HepG2 (cell line): ENCODE measurements at regions not wholly inside any gene's neighbourhood (a gene's known extent, or its start where the extent isn't known, plus 50 kb on each side); places are given as distances from the start of the nearest gene placed in this dataset.
"Not testable (repeated sequence)": the region's sequence is repeated elsewhere in the genome, so short reads cannot be mapped to it uniquely, and the experiment has no call there.

Experiments
- ATAC-seq: fragments of 200-7000 bp; cut with Tn5 transposase; 3 replicates; pipeline ENCODE4 v1.9.1; 2020; ENCODE audit warnings: mild to moderate bottlenecking, moderate library complexity
- BruUV-seq: library from RNA; stranded (reverse); fragments of 400-500 nt; replicated peaks from 2 replicates; lab custom pipeline; 2021; lab: Mats Ljungman, UMichigan
- CTCF ChIA-PET: fragments of 300-600 bp; formaldehyde crosslinking; extraction: SDS; loops from one replicate; lab custom pipeline; 2021; ENCODE audit warnings: low total read pairs, inconsistent platforms, low intra/inter-chr PET ratio; lab: Yijun Ruan, JAX
- POLR2A ChIA-PET: fragments of 350-600 bp; sonication (Branson Sonifier 250); formaldehyde crosslinking; loops from one replicate; lab custom pipeline; 2020; ENCODE audit warnings: antibody characterized with exemption, inconsistent platforms; lab: Yijun Ruan, JAX
- DNase-seq: peaks from one replicate; pipeline ENCODE4 v3.0.0-alpha.2; 2015; ENCODE audit warnings: low spot score
- FAIRE-seq: peaks from 3 replicates; lab custom pipeline; 2011; peaks lifted over from hg19 to GRCh38; lab: Jason Lieb, UNC
- H2AFZ ChIP-seq: one replicate; pipeline ENCODE4 v1.6.1; 2011; ENCODE audit warnings: low read length, inconsistent platforms
- H3K27ac ChIP-seq: fragments of 300-600 bp; 3 replicates; pipeline ENCODE4 v1.8.0; 2011; ENCODE audit warnings: mixed run types, mild to moderate bottlenecking, mixed read lengths, low read length, inconsistent platforms; ENCODE audit not compliant: insufficient read depth; ENCODE audit errors: extremely low read length
- H3K27me3 ChIP-seq, 2 experiments: fragments of 200-600 bp in 1 of 2; 2 replicates in 1 of 2; 3 replicates in 1 of 2; pipeline versions ENCODE4 v1.6.0 to v1.8.0; 2011; ENCODE audit warnings: low read length in 2 of 2, mild to moderate bottlenecking in 2 of 2, moderate library complexity in 2 of 2, inconsistent platforms in 1 of 2; ENCODE audit not compliant: insufficient read depth in 2 of 2, control insufficient read depth in 1 of 2
- H3K36me3 ChIP-seq, 2 experiments: fragments of 200-600 bp in 1 of 2; replicated peaks in 1 of 2; 2 replicates in 1 of 2; 3 replicates in 1 of 2; pipeline versions ENCODE4 v1.5.1 to v1.8.0; 2011; ENCODE audit warnings: low read length in 2 of 2, inconsistent platforms in 1 of 2; ENCODE audit not compliant: insufficient read depth in 2 of 2, control insufficient read depth in 1 of 2
- H3K4me1 ChIP-seq: 2 replicates; pipeline ENCODE4 v1.5.1; 2012; ENCODE audit warnings: low read length, inconsistent platforms; ENCODE audit not compliant: insufficient read depth
- H3K4me2 ChIP-seq: 2 replicates; pipeline ENCODE4 v1.6.0; 2011; ENCODE audit warnings: low read depth, low read length, inconsistent platforms
- H3K4me3 ChIP-seq, 3 experiments: fragments of 200-600 bp in 1 of 3; sonication (generic), shearing (Covaris generic) in 1 of 3; replicated peaks in 1 of 3; 2 replicates each; pipeline ENCODE4 v1.5.1; 2011 to 2016; ENCODE audit warnings: low read length in 3 of 3, inconsistent platforms in 2 of 3, low read depth in 2 of 3, mild to moderate bottlenecking in 2 of 3, control low read depth in 1 of 3, mixed read lengths in 1 of 3; ENCODE audit not compliant: insufficient read depth in 1 of 3
- H3K79me2 ChIP-seq: one replicate; pipeline ENCODE4 v1.6.1; 2011; ENCODE audit warnings: low read length, inconsistent platforms; ENCODE audit not compliant: insufficient read depth
- H3K9ac ChIP-seq: 2 replicates; pipeline ENCODE4 v1.6.0; 2011; ENCODE audit warnings: mild to moderate bottlenecking, low read depth, low read length, inconsistent platforms; ENCODE audit not compliant: insufficient read depth
- H3K9me3 ChIP-seq: 2 replicates; pipeline ENCODE4 v1.5.1; 2012; ENCODE audit warnings: mild to moderate bottlenecking, low read length
- H4K20me1 ChIP-seq: 2 replicates; pipeline ENCODE4 v1.6.0; 2011; ENCODE audit warnings: inconsistent platforms, mild to moderate bottlenecking, low read length, moderate library complexity; ENCODE audit not compliant: insufficient read depth
- AKNA ChIP-seq: sonication (generic); formaldehyde crosslinking; IDR thresholded peaks from 2 replicates; pipeline ENCODE4 v1.4.0; 2020; ENCODE audit warnings: missing genetic modification reagents, borderline replicate concordance
- WGBS: methylation state at CpG from one replicate; pipeline ENCODE4 v1.1.6; 2017; ENCODE audit warnings: low lambda C conversion rate; 5-methylcytosine and 5-hydroxymethylcytosine counted together
- in situ Hi-C: cut with HindIII; loops from 2 replicates; pipeline ENCODE4 v1.10.0; 2017; ENCODE audit warnings: low pct_unique_long_range_greater_than_20kb; ENCODE audit not compliant: extremely low pct_ligation_motif_present
- intact Hi-C: fragments of 100-400 bp; cut with micrococcal nuclease; formaldehyde crosslinking; loops from one replicate; pipeline ENCODE4 v1.10.0; 2022; ENCODE audit not compliant: unreplicated experiment

- H3K79me2 ChIP-seq = no peaks in the 10 kb centered on the region
- H3K4me1 ChIP-seq = no peaks in the 10 kb centered on the region
- no peaks in the 10 kb centered on the region for H4K20me1 ChIP-seq
- ChIA-PET POLR2A (no interaction called here), CTCF (no interaction called here)
- H3K27ac ChIP-seq = no peak overlapping the region
- no peaks in the 10 kb centered on the region for H3K36me3 ChIP-seq
- in situ Hi-C loops (loop anchor here (25.0 kb wide), 1 partner anchor 488 kb away; no protein-coding TSS in a partner anchor), intact Hi-C loops (no loop called here)
- 0% methylated on average over 2 of the region's 6 CpGs for WGBS
- H3K4me2 ChIP-seq = no peak overlapping the region
- FAIRE-seq (no peak), ATAC-seq (no peak), DNase-seq (no peak)
- BruUV-seq = no TSS peak
- no peak for TF ChIP-seq AKNA (CRISPR knock-in tag)
- no peaks in the 10 kb centered on the region for H3K9me3 ChIP-seq
- no peak overlapping the region for H3K9ac ChIP-seq
- no peaks in the 10 kb centered on the region for H3K27me3 ChIP-seq
- H2AFZ ChIP-seq = no peak overlapping the region
- no peak overlapping the region for H3K4me3 ChIP-seq
Measured at GRCh38 chr5:7274203-7274602, 121.7 kb upstream of the ADCY2 start.

- H3K27ac ChIP-seq, H3K27me3 ChIP-seq, H3K9ac ChIP-seq, CTCF ChIA-PET, DNase-seq, BruUV-seq, ATAC-seq, H3K4me2 ChIP-seq, H2AFZ ChIP-seq, in situ Hi-C loops, POLR2A ChIA-PET, H3K4me1 ChIP-seq, H3K9me3 ChIP-seq, H3K36me3 ChIP-seq, H4K20me1 ChIP-seq, intact Hi-C loops, H3K4me3 ChIP-seq, FAIRE-seq, H3K79me2 ChIP-seq: not testable (repeated sequence)
- 90% methylated on average over 23 of the region's 46 CpGs for WGBS
Measured at GRCh38 chr5:7289634-7290033, 106.3 kb upstream of the ADCY2 start.

GRCh38 chr5:7297821-7298220, 98.1 kb upstream of the ADCY2 start:
- ATAC-seq = peak; percentile 61
- H3K4me3 ChIP-seq, CTCF ChIA-PET, FAIRE-seq, H2AFZ ChIP-seq, intact Hi-C loops, in situ Hi-C loops, H3K36me3 ChIP-seq, BruUV-seq, H3K27ac ChIP-seq, H4K20me1 ChIP-seq, H3K27me3 ChIP-seq, DNase-seq, H3K9me3 ChIP-seq, H3K79me2 ChIP-seq, H3K9ac ChIP-seq, POLR2A ChIA-PET, H3K4me1 ChIP-seq, H3K4me2 ChIP-seq: not testable (repeated sequence)
- WGBS = no CpG with 5 or more reads among the region's 8 CpGs
